PC-3 (cell line): ENCODE measurements at regions not wholly inside any gene's neighbourhood (a gene's known extent, or its start where the extent isn't known, plus 50 kb on each side); places are given as distances from the start of the nearest gene placed in this dataset.

Experiments
- EZH2 ChIP-seq: fragments of 300-600 bp; sonication (generic); IDR thresholded peaks from one replicate; pipeline ENCODE4 v1.6.1; 2017; ENCODE audit warnings: antibody characterized with exemption, mild to moderate bottlenecking, low read length; ENCODE audit not compliant: unreplicated experiment
- TF ChIP-seq, protein P1 (sequence below): fragments of 300-600 bp; sonication (generic); conservative IDR thresholded peaks from 2 replicates; pipeline ENCODE4 v1.5.1; 2017; ENCODE audit warnings: antibody characterized with exemption, low read depth, mild to moderate bottlenecking, low read length

GRCh38 chr6:153947808-153948447 lies 91.1 kb upstream of the OPRM1 start:
- TF ChIP-seq EZH2 = no peak
- TF ChIP-seq, protein P1, sequence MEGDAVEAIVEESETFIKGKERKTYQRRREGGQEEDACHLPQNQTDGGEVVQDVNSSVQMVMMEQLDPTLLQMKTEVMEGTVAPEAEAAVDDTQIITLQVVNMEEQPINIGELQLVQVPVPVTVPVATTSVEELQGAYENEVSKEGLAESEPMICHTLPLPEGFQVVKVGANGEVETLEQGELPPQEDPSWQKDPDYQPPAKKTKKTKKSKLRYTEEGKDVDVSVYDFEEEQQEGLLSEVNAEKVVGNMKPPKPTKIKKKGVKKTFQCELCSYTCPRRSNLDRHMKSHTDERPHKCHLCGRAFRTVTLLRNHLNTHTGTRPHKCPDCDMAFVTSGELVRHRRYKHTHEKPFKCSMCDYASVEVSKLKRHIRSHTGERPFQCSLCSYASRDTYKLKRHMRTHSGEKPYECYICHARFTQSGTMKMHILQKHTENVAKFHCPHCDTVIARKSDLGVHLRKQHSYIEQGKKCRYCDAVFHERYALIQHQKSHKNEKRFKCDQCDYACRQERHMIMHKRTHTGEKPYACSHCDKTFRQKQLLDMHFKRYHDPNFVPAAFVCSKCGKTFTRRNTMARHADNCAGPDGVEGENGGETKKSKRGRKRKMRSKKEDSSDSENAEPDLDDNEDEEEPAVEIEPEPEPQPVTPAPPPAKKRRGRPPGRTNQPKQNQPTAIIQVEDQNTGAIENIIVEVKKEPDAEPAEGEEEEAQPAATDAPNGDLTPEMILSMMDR = peak; percentile 88
